Endothelial cell of umbilical vein (primary cell): ENCODE measurements at regions not wholly inside any gene's neighbourhood (a gene's known extent, or its start where the extent isn't known, plus 50 kb on each side); places are given as distances from the start of the nearest gene placed in this dataset.

Source experiments
- BruUV-seq: library from RNA; stranded (reverse); fragments of 400-500 nt; replicated peaks from 2 replicates; lab custom pipeline; 2021; lab: Mats Ljungman, UMichigan
- CTCF ChIA-PET: fragments of 300-600, 350-600 bp; sonication (Branson Sonifier 250); formaldehyde crosslinking; loops from one replicate; lab custom pipeline; 2021; ENCODE audit warnings: antibody characterized with exemption, inconsistent platforms; lab: Charles Lee
- POLR2A ChIA-PET: fragments of 300-600, 350-600 bp; sonication (Branson Sonifier 250); formaldehyde crosslinking; loops from one replicate; lab custom pipeline; 2021; ENCODE audit warnings: antibody characterized with exemption, inconsistent platforms; lab: Charles Lee
- DNase-seq: peaks from one replicate; pipeline ENCODE4 v3.0.0-alpha.2; 2011; ENCODE audit warnings: low read depth, low spot score
- FAIRE-seq: peaks from 2 replicates; lab custom pipeline; 2011; peaks lifted over from hg19 to GRCh38; lab: Jason Lieb, UNC
- H2AFZ ChIP-seq: 2 replicates; pipeline ENCODE4 v1.6.0; 2012; ENCODE audit warnings: low read depth, low read length, control low read depth, inconsistent platforms
- H3K27ac ChIP-seq: 2 replicates; pipeline ENCODE4 v1.5.1; 2011; ENCODE audit warnings: low read depth, mild to moderate bottlenecking, control low read depth, low read length, moderate library complexity; ENCODE audit not compliant: insufficient read depth
- H3K27me3 ChIP-seq, 2 experiments: 2 replicates each; pipeline versions ENCODE4 v1.6.0 to v1.6.1; 2011; ENCODE audit warnings: low read length in 2 of 2, mixed read lengths in 1 of 2; ENCODE audit not compliant: control insufficient read depth in 2 of 2, insufficient read depth in 2 of 2
- H3K36me3 ChIP-seq, 2 experiments: 2 replicates in 1 of 2; 3 replicates in 1 of 2; pipeline ENCODE4 v1.5.1; 2011; ENCODE audit warnings: low read length in 2 of 2, mild to moderate bottlenecking in 1 of 2, moderate library complexity in 1 of 2; ENCODE audit not compliant: control insufficient read depth in 2 of 2, insufficient read depth in 2 of 2; ENCODE audit errors: extremely low read depth in 1 of 2
- H3K4me1 ChIP-seq: 3 replicates; pipeline ENCODE4 v1.5.1; 2011; ENCODE audit warnings: mild to moderate bottlenecking, low read length; ENCODE audit not compliant: control insufficient read depth, insufficient read depth; ENCODE audit errors: extremely low read depth
- H3K4me2 ChIP-seq: 2 replicates; pipeline ENCODE4 v1.6.1; 2011; ENCODE audit warnings: low read length, control low read depth, mixed read lengths; ENCODE audit not compliant: insufficient read depth
- H3K4me3 ChIP-seq, 3 experiments: fragments of 200-600 bp in 1 of 3; sonication (generic), shearing (Covaris generic) in 1 of 3; replicated peaks in 1 of 3; 2 replicates each; pipeline ENCODE4 v1.5.1; 2011 to 2016; ENCODE audit warnings: control low read depth in 3 of 3, low read length in 3 of 3, mild to moderate bottlenecking in 2 of 3, inconsistent platforms in 1 of 3, low read depth in 1 of 3, moderate library complexity in 1 of 3; ENCODE audit not compliant: insufficient read depth in 1 of 3
- H3K79me2 ChIP-seq: 2 replicates; pipeline ENCODE4 v1.6.0; 2012; ENCODE audit warnings: low read length, inconsistent platforms; ENCODE audit not compliant: control insufficient read depth, insufficient read depth
- H3K9ac ChIP-seq: replicated peaks from 2 replicates; pipeline ENCODE3; 2011; ENCODE audit warnings: low read length, control low read depth; ENCODE audit not compliant: insufficient read depth; ENCODE audit errors: extremely low read depth
- H3K9me1 ChIP-seq: replicated peaks from 3 replicates; pipeline ENCODE4 v1.6.0; 2011; ENCODE audit warnings: mild to moderate bottlenecking, low read length; ENCODE audit not compliant: control insufficient read depth, insufficient read depth; ENCODE audit errors: extremely low read depth
- H3K9me3 ChIP-seq: replicated peaks from 2 replicates; pipeline ENCODE4 v1.5.1; 2012; ENCODE audit warnings: low read length, inconsistent platforms; ENCODE audit not compliant: control insufficient read depth, insufficient read depth
- H4K20me1 ChIP-seq: replicated peaks from 2 replicates; pipeline ENCODE3; 2011; ENCODE audit warnings: mild to moderate bottlenecking, low read length; ENCODE audit not compliant: control insufficient read depth, insufficient read depth; ENCODE audit errors: extremely low read depth
- CTCF ChIP-seq, 2 donors: IDR thresholded peaks; 1 replicate in 1 of 2; 2 replicates in 1 of 2; pipeline ENCODE4 v1.5.1; 2011; ENCODE audit warnings: low read length in 2 of 2, mild to moderate bottlenecking in 2 of 2, moderate library complexity in 2 of 2, control low read depth in 1 of 2, inconsistent platforms in 1 of 2, low read depth in 1 of 2; ENCODE audit not compliant: insufficient read depth in 1 of 2; ENCODE audit errors: extremely low read depth in 1 of 2
- EZH2 ChIP-seq: IDR thresholded peaks from 2 replicates; pipeline ENCODE4 v1.6.1; 2012; ENCODE audit warnings: borderline replicate concordance, low read depth, mild to moderate bottlenecking, moderate library complexity, low read length, inconsistent platforms; ENCODE audit not compliant: severe bottlenecking
- FOS ChIP-seq: IDR thresholded peaks from 2 replicates; pipeline ENCODE4 v1.6.1; 2011; ENCODE audit warnings: mild to moderate bottlenecking, low read length, moderate library complexity, borderline replicate concordance; ENCODE audit not compliant: insufficient read depth
- GATA2 ChIP-seq: IDR thresholded peaks from 2 replicates; pipeline ENCODE4 v1.7.0; 2011; ENCODE audit warnings: low read depth, mild to moderate bottlenecking, moderate library complexity, mixed read lengths, low read length; ENCODE audit not compliant: insufficient read length, insufficient read depth
- JUN ChIP-seq: IDR thresholded peaks from 2 replicates; pipeline ENCODE4 v1.6.1; 2011; ENCODE audit warnings: borderline replicate concordance, low read depth; ENCODE audit not compliant: insufficient read length, insufficient read depth
- MYC ChIP-seq: IDR thresholded peaks from one replicate; pipeline ENCODE4 v1.6.1; 2011; ENCODE audit warnings: mild to moderate bottlenecking, low read depth, low read length
- POLR2A ChIP-seq: IDR thresholded peaks from 2 replicates; pipeline ENCODE4 v1.6.1; 2012; ENCODE audit warnings: low read depth, mild to moderate bottlenecking, control low read depth, low read length
- POLR2AphosphoS5 ChIP-seq: IDR thresholded peaks from 2 replicates; pipeline ENCODE4 v1.6.1; 2012; ENCODE audit warnings: low read depth, mild to moderate bottlenecking, control low read depth, low read length, moderate library complexity; ENCODE audit not compliant: insufficient read depth
- dilution Hi-C: fragments of 300-500 bp; cut with MboI; formaldehyde crosslinking; loops from one replicate; pipeline ENCODE4 v1.15.0; 2019; ENCODE audit warnings: low sequenced_read_pairs; ENCODE audit not compliant: extremely low pct_ligation_motif_present
- intact Hi-C: fragments of 100-400 bp; cut with micrococcal nuclease; formaldehyde crosslinking; loops from one replicate; pipeline ENCODE4 v1.10.0; 2022
- TF ChIP-seq, protein P1 (sequence below): IDR thresholded peaks from 2 replicates; pipeline ENCODE4 v1.6.1; 2011; ENCODE audit not compliant: insufficient read depth, insufficient read length

GRCh38 chr22:48827904-48828555 is 999.6 kb downstream of the BRD1 start:
- CTCF ChIA-PET, result no interaction called here
- Histone ChIP-seq H3K9ac (no peak overlapping the region), H3K4me1 (no peaks in the 10 kb centered on the region), H3K4me3 (no peak overlapping the region), H3K36me3 (no peaks in the 10 kb centered on the region), H2AFZ (no peak overlapping the region), H3K4me2 (no peak overlapping the region), H3K27me3 (no peaks in the 10 kb centered on the region), H4K20me1 (no peaks in the 10 kb centered on the region), H3K9me3 (peaks cover 17% of the 10 kb centered on the region), H3K27ac (no peak overlapping the region), H3K9me1 (no peaks in the 10 kb centered on the region), H3K79me2 (no peaks in the 10 kb centered on the region)
- FAIRE-seq (no peak), DNase-seq (no peak)
- POLR2A ChIA-PET, result no interaction called here
- dilution Hi-C loops, result no loop called here
- TF ChIP-seq, protein P1, sequence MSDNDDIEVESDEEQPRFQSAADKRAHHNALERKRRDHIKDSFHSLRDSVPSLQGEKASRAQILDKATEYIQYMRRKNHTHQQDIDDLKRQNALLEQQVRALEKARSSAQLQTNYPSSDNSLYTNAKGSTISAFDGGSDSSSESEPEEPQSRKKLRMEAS, result no peak
- TF ChIP-seq JUN, result no peak
- no peak for TF ChIP-seq FOS
- no peak for TF ChIP-seq MYC
- TF ChIP-seq POLR2A, result no peak
- TF ChIP-seq GATA2, result no peak
- no peak for TF ChIP-seq CTCF (IDR thresholded peaks at IDR 0.05; ENCODE audit: extremely low read depth in 1 of 2, insufficient read depth in 1 of 2, low read depth in 1 of 2, low read length in 2 of 2)
- TF ChIP-seq POLR2AphosphoS5, result no peak
- no peak for TF ChIP-seq EZH2
- intact Hi-C loops, result no loop called here
- BruUV-seq, result no TSS peak
